T-helper 2 cell (primary cell): ENCODE measurements at regions not wholly inside any gene's neighbourhood (a gene's known extent, or its start where the extent isn't known, plus 50 kb on each side); places are given as distances from the start of the nearest gene placed in this dataset.

ENCODE experiments used
- DNase-seq, 5 experiments: peaks; one replicate each; pipeline versions ENCODE4 v3.0.0 to v3.0.0-alpha.2; 2012 to 2022

DNA sequence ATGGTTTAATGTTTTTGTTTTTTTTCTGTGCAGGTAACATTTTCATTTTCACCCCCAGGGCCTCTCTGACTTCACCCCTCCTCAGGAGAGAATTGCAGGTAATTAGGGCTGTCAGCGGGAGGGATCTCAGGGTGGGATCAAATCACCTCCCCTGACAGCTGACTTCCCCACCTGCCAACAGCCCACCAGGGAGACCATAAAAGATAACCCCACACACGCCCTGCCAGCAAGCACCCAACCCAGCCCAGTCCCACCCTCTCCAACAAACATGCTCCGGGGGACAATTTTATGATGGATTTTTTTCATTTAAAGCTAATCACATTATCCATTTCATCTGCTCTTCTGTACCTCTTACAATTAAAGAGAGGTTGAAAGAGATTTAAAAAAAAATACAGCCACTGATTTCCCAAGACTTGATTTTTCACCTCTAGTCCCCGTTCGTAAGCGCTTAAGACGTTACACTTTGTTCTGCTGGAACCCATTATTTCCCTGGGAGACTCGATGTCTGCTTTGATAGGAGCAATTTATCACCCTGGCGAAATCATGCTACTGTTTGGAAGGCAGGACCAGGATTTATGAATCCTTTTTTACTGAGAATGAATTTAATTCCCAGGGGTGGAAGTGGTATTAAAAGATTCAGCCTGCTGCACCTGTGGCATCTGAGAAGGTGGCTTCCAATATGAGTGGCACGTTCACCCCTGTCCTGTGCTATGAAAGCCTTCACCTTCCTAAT, 232.9 kb upstream of the ID2 start:
- no peak for DNase-seq

DNA sequence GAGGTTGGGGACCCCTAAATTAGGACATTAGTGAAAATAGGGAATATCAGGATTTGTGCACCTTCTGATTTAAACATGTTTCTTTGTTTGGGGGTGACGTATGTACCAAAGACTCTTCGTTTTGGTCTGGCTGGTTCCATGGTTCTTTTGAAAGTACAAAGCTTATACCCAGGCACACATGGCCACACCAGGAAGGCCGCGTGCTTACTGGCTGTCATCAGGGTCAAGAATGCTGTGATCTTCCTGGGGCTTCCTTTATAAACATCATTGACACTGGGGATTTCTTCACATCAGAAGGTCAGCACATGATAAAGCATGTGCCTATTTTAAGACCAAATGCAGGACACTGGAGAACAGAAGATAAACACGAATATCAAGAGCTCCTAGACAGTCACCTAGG, 230.6 kb upstream of the ID2 start:
- no peak for DNase-seq

DNA sequence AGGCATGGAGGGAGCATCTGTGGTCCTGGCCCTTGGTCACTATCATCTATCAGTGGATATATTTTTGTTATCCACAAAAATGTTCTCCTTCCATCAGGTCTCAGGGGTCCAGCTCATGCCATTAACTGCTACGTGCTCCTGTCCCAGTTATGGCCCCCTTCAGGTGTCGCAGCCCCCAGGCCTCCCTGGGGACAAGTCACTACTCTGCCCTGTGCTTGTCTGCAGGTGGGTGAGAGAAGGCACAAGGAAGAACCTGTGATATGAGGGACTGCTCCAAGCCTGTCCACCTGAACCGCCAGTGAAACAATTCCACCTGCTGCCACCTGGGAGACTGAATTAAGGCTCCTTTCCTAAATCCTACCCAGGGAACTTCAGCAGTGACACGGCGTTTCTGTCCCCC, 229.6 kb upstream of the ID2 start:
- DNase-seq, result no peak

DNA sequence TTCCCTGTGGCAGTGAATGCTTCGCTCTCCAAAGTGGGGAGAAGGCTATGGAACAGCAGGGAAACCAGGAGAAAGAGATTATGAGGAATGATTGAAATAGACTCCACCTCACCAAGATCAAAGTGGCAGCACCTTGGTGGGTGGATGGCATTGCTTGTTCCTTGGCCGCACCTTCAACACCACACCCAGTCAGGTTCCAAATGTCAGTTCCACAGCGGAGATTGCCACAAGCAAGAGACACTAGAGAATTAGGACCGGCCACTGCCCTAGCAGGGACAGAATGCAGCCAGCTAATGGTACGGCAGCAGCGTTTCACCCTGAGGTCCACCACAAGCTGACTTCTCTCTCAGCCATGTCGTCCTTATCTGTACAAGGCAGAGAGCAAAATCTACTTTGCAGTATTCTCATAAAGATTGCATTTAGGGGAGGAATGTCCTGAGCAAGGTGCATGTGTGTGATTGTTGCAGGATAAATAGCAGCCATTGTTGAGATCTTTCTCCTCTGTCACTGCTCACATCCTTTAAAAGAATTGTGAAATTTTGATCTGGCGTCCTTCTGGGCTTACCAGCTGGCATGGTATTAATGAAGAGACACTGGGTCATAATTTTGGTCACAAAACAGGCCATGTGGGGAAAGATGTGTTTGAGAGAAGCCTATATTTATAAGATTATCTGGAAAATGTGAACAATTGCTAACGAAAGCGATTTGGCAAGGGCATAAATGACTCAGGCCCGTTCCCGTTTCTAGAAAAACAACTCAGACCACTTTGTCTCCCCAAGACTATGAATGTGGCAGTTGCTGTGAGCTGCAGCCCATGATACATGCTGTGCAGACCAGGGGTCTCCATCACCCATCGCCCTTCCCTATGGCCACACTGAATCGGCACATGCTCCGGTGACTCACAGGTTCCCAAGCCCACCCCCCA, 228.6 kb upstream of the ID2 start:
- DNase-seq, result no peak

DNA sequence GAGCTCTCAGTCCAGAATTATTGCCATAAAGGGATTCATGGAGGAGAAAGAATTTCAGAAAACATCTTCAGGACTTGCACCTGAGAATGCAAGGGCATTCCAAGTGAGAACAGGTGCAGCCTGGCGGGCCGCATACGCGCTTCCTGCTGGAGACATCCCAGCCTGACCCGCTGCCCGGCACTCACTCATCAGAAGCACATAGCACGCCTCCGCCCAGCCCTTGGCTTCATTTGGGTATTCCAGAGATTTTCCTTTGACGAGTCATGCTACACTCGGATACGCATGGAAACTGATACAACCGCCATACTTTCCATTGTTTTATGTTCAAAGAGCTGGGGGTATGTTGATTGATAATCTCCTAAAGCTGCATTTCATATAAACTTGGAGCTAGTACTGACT, 228.0 kb upstream of the ID2 start:
- no peak for DNase-seq

DNA sequence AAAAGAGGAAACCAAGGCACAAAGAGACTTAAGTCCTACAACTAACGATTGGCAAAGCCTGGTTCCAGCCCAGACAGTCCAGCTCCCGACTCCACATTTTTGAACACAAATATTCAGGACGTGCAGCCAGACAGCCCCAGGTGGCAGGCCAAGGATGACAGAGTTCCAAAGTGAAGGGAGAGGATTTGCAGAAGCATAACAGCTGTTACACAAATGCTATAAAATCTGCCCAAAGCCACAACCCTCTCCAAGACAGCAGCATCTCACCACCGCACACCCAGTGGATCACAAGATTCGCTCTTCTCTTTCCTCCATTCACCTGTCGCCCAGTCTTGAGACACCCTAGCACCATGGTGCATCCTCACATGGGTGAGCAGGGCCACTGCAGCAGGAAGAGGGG, 227.1 kb upstream of the ID2 start:
- DNase-seq, result no peak

DNA sequence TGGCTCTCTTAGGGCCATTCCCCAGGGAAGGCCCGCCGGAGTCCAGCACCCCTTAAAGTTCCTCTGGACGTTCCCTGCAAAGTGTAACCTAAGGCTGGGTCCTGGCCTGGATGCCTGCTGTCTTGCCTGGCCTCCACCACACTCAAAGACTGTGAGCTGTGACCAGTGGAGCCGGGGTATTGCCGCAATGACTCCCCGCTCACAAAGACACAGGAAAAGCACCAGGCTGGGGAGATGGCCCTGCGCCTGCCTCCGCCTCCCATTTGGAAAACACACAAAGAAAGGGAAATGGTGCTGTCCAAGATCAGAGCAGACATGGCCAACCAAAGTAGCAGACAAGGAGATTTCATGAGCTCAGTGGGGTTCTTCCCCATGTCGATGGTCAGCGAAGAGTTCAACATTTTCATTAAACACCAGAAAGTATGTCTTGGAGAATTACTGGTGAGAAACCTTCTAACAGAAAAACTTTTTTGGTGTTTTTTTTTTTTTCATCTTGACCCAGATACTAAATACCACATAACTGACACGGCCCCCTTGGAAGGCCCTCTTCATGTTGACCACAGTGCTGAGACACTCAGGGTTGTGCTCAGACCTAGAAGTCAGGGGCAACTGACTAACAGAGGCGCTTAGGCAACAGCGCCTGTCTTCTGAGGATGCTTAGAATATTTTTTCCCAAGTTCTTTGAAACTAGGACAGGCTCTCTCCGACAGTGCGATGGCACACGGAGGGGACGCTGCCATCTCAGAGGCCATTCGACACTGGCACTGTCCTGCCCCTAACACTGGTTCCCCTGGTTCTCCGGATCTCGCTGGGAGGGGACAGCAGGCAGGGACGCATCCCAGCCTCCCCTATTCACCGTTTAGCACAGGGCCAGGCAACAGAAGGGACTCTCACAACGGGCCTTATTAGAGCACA, 226.4 kb upstream of the ID2 start:
- DNase-seq, result peak in 1 of 5 experiments; percentile 62

DNA sequence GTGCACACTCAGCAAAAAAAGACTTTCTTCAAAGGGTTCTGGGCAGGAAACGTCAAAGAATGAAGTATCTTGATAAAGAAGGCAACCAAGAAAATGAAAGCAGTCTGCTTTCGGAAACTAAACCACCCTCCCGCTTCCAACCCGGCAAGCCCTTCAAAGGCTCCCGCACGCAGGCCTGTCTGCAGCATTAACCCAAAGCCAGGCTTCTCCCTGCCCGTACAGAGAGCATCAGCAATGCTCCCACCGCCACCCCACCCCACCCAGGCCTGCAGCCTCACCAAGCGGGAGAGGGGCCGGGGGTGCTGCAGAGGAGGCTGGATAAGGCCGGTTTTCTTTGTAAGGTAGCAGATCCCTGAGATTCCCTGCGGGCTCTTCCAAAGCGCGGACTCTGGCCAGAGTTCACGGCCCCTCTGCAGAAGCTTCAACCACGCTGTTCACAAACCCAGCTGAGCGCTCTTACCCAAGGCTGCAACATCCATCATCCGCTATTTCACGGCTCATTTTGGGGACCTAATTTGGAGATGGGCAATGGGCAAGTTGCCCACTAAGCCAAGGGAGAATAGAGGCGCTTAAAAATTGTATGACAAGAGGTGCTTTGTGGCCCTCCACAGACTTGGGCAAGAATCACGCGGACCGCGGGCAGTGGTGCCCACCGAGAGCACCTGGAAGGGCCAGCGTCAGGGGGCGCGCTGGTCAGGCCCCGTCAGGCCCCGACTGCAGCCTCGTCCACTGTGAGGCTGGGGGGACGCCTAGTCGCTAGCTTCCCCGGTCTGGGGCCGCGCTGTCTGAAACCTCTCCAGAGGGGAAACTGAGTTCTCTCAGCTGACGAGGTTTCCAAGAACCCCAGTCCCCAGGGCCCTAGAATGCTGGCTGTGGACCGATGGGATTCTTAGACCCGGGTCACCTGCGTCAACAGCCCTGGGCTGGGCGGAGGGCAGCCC, 225.4 kb upstream of the ID2 start:
- DNase-seq, result peak in 4 of 5 experiments; percentile 18 to 87 (median 48)

DNA sequence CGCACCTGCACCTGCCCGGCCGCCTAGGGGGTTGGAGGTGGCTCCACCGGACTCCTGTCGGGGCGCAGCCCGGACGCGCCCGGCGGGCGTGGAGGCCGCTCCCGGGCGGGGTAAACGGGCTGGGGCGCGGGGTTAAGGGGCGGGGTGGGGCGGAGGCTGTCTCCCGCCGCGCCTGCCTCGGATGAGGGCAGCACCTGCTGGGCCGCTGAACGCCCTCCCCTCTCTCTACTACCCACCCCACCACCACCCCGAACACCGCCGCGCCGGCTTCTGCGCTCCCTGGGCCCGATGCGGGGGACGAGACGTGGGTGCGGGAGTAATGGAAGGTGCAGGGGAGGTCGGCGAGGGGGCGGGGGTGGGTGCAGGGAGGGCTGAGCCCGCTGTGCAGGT, 224.8 kb upstream of the ID2 start:
- peak in 3 of 5 experiments; percentile 20 to 41 (median 38) for DNase-seq

DNA sequence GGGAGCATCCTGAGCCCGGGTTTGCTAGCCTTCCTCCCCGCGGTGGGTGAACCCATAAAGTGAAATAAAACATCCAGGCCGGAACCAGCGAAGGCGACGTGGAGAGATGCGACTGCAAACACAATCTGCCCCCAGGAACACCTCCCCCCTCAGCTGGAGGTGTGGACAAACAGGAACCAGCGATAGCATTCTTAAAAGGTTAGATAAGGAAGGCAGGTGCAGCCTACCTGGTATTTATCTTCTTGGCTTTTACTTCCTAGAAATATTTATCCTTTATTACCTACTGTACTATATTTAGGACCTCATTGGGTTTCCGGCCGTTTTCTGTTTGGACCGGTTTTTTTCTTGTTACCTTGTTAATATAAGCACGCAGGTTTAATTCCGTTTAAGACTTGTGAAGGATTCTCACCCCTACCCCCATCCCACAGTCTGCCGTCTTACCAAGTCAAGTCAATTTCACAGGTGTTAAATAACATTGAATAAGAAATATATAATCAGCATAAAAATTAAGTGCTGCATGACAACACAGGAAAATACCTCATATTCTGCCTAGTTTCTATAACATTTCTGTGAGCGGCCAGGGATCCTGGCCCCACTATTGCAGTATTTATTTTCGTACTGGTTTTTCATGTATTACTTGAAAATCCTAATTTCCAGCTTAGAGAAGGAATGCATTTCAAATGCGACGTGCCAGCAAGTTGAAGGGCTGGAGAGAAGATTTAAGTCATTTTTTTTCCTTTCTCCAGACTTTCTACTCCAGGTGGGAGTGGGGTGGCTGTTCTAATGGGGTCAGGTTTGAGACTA, 224.0 kb upstream of the ID2 start:
- DNase-seq, result peak in 1 of 5 experiments; percentile 50

DNA sequence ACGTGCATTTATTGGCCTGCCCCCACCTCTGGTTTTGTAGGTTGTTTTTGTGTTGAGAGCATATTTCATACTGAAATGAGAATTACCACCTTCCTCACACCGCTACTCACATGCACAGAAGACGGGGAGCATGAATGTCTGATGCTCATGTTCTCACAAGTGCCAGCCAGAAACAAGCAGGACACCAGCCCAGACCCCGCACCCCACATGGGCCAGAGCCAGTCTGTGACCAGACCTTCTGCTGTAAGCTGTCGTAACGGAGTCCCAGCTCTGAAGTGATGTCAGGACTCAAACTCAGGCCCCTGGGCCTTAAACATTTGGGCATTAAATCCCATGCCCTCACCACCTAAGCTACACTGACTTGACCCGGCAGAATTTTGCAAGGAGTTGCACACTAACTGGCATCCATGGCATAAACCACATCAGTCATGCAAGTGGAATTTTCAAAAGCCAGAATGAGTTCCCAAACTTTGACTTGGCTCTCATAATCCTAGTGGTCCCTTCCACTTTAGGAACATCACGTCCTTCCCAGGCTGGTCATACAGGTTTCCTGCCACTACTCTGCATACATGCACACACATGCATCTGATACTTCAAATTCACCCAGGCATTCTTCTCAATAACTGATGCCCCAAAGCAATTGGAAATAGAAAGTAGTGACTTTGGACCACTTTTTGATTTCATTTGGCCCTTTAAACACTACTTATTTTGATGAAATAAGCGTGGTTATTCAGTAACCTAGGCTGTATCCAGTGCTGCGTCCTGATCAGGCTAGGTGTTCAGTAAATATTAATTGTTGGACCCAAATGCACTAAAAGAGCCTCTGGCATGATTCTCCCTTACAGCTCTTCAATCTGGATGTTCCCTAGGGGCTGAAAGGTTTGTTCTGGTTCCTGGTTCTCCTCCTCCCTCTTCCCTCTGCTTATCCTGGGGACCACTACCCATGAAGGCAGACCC, 223.1 kb upstream of the ID2 start:
- no peak for DNase-seq

DNA sequence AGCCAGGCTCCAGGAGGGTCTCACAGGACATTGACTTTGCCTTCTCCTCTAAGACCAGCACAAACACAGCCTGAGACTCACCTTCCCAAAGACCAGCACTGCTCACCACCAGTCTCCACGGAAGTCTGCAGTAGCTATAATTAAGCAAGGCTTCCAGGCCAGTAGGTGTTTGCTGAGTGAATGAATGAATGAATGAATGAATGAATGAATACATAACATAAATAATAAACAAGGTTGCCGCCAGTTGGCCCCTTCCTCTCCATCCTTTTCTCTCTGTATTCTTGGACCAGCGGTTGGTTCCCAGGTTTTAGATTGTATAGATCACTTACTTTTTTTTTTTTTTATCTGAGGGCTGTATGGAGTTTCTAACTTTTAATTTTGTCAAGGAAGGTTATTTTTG, 222.4 kb upstream of the ID2 start:
- DNase-seq, result no peak

DNA sequence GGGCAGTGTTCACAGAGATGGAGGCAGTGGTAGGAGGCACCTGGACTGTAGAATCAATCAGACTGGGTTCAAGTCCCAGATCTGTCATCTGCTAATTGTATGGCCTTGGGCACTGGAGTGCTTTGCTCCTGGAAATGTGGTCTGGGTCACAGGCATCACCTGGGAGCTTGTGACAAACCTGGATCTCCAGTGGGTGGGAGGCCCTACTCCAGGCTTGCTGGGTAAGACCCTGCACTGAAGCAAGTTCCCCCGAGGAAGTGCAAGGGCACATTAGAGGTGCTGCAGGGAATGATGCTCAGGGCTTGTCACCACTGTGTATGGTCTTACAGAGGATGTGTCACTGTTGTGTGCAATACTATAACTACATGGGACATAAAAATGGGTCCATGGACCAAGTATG, 220.5 kb upstream of the ID2 start:
- DNase-seq, result no peak

DNA sequence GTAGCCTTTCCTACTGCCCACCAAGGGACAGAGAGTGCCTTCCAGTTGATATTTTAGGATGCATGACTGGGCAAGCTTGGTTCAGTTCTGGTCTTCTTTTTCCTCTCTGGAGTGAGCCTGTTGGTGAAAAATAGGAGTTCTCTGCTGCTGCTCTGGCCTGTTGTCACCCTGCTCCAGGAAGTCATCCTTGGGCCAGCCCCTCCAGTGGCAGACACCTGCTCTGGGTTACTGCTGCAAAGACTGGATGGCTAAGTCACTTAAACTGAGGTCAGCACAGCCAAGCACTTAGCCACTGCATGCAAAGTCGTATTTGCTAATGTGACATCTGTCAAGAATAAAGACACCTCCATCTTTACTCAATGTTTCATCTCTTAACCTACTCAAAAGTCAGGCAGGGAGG, 219.6 kb upstream of the ID2 start:
- DNase-seq, result no peak

DNA sequence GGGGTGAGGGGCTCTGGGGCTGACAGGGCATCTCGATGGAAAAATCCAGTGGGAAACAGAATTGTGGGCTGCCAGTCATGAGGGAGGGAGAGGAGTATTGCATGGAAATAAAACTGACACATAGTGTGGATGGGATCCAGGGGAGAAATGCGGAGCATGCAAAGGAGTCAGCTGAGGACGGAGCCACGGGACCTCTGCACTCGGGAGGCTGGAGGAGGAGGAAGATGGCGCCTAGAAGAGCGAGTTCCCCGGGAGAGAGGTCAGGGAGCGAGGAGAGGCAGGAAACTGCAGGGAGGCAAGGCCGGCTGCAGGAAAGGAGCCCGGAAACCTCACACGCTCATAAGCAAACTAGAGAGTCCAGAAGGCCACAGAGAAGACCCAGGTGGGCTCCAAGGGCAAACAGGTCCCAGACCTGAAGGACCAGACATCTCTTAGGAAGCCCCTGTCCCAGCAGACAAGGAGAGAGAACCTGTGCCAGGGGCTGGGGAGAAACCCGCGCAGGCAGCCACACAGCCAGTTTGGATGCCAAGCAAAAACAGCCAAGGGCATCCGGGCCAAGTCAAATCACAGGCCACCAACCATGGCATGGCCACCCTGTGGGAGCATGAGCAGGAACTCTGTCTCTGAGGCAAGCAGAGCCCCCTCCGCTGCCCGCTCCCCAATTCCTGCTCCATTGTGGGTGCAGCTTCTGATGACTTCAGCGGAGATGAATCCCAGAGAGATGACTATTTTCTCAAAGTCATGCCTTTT, 218.8 kb upstream of the ID2 start:
- no peak for DNase-seq

DNA sequence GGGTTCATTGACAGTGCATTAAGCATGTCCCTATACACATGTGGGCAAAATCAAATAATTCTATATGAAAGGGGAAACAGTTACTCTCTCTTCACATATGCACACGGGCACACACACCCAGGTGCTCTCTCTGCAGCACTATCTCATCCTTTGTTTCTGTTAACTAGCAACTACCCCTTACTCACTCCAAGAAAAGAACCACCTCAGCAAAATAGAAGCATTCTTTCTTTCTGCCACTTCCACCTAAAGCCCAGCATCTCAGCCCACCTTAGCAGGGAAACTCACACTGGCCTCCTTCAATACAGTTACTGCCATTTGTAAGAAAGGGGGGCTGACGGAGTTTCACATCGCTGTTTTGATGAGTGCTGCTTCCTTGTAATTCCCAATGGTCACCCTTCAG, 216.3 kb upstream of the ID2 start:
- DNase-seq, result no peak

DNA sequence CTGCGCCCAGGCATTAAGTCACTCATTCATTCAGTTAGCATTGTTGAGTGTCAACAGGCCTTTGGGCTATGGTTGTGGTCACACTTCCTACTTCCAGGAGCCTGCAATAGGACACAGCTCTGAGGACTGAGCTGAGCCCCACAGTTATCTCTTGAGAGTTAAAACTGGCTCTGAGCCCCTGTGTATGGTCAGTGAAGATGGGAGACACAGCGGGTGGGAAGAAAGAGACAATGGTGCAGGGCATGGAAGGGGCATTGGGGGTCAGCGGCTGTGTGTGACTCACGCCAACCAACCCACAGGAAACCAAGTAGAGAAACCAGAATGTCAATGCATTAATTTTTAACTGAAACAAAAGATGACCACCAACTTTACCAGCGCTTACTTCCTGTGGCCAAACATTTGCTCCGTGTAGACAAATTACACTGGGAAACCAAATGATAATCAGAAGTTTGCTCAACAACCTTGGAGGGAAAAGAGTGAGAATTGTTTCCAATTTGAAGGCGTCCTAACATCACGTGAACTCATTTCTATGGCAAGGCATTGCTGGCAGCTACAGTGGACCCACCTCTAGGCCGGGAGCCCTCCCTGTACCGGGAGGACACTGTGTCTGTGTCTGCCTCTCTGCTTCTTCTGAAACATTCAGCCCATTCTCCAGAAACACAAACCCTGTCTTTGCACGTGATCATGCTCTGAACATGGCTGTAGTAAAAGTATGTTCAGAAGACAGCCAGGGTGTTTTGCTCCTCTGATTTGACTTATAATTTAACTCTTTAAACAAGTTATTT, 212.0 kb upstream of the ID2 start:
- DNase-seq, result no peak
